GM23248 (cell line): ENCODE measurements at regions not wholly inside any gene's neighbourhood (a gene's known extent, or its start where the extent isn't known, plus 50 kb on each side); places are given as distances from the start of the nearest gene placed in this dataset.

Experiments used
- DNase-seq: peaks from one replicate; pipeline ENCODE4 v3.0.0-alpha.2; 2015
- H2AFZ ChIP-seq: fragments of 200-600 bp; sonication (generic); 2 replicates; pipeline ENCODE4 v1.6.1; 2016; ENCODE audit warnings: antibody characterized with exemption
- H3F3A ChIP-seq: fragments of 200-600 bp; sonication (generic); 2 replicates; pipeline ENCODE4 v1.6.1; 2016; ENCODE audit warnings: mild to moderate bottlenecking, antibody characterized with exemption, mixed run types; ENCODE audit not compliant: insufficient read depth
- H3K27ac ChIP-seq: fragments of 200-600 bp; sonication (generic); 2 replicates; pipeline ENCODE4 v1.5.1; 2016; ENCODE audit warnings: mild to moderate bottlenecking
- H3K27me3 ChIP-seq: fragments of 200-600 bp; sonication (generic); replicated peaks from 2 replicates; pipeline ENCODE4 v1.6.1; 2016; ENCODE audit warnings: mild to moderate bottlenecking; ENCODE audit not compliant: insufficient read depth
- H3K36me3 ChIP-seq: fragments of 200-600 bp; sonication (generic); 2 replicates; pipeline ENCODE4 v1.6.1; 2016; ENCODE audit warnings: low read depth, mild to moderate bottlenecking
- H3K4me1 ChIP-seq: fragments of 200-600 bp; sonication (generic); 2 replicates; pipeline ENCODE4 v1.6.1; 2016; ENCODE audit warnings: mild to moderate bottlenecking; ENCODE audit not compliant: insufficient read depth
- H3K4me2 ChIP-seq: fragments of 200-600 bp; sonication (generic); one replicate; pipeline ENCODE4 v1.6.1; 2016; ENCODE audit warnings: mild to moderate bottlenecking; ENCODE audit not compliant: unreplicated experiment
- H3K4me3 ChIP-seq: fragments of 200-600 bp; sonication (generic); 2 replicates; pipeline ENCODE4 v1.5.1; 2016; ENCODE audit warnings: mild to moderate bottlenecking
- H3K79me2 ChIP-seq: fragments of 200-600 bp; sonication (generic); 2 replicates; pipeline ENCODE4 v1.6.1; 2016; ENCODE audit warnings: mild to moderate bottlenecking; ENCODE audit not compliant: insufficient read depth
- H3K9ac ChIP-seq: fragments of 200-600 bp; sonication (generic); 2 replicates; pipeline ENCODE4 v1.6.1; 2016; ENCODE audit warnings: mild to moderate bottlenecking
- H3K9me2 ChIP-seq: fragments of 200-600 bp; sonication (generic); 2 replicates; pipeline ENCODE4 v1.6.1; 2016; ENCODE audit warnings: mixed run types, mild to moderate bottlenecking, moderate library complexity; ENCODE audit not compliant: insufficient read depth
- H3K9me3 ChIP-seq: fragments of 200-600 bp; sonication (generic); one replicate; pipeline ENCODE4 v1.6.1; 2017; ENCODE audit warnings: low read depth
- H4K20me1 ChIP-seq: fragments of 200-600 bp; sonication (generic); 2 replicates; pipeline ENCODE4 v1.6.0; 2016; ENCODE audit not compliant: insufficient read depth
- EZH2 ChIP-seq: fragments of 200-600 bp; sonication (generic); IDR thresholded peaks from 2 replicates; pipeline ENCODE4 v1.6.1; 2018; ENCODE audit warnings: antibody characterized with exemption, mild to moderate bottlenecking; ENCODE audit not compliant: insufficient read depth, poor library complexity, severe bottlenecking
- EZH2phosphoT487 ChIP-seq: fragments of 200-600 bp; sonication (generic); IDR thresholded peaks from 2 replicates; pipeline ENCODE4 v1.6.1; 2018; ENCODE audit warnings: antibody characterized with exemption, moderate library complexity, mild to moderate bottlenecking, low read depth; ENCODE audit not compliant: insufficient read depth
- WGBS, 2 experiments: methylation state at CpG; one replicate each; pipeline ENCODE4 v1.1.6; 2015 to 2017; ENCODE audit warnings: low lambda C conversion rate in 2 of 2, low coverage in 1 of 2; ENCODE audit errors: missing lambda C conversion rate in 2 of 2; 5-methylcytosine and 5-hydroxymethylcytosine counted together
- in situ Hi-C: fragments of 300-500 bp; cut with MboI; formaldehyde crosslinking; loops from 2 replicates; pipeline ENCODE4 v1.15.0; 2020

DNA sequence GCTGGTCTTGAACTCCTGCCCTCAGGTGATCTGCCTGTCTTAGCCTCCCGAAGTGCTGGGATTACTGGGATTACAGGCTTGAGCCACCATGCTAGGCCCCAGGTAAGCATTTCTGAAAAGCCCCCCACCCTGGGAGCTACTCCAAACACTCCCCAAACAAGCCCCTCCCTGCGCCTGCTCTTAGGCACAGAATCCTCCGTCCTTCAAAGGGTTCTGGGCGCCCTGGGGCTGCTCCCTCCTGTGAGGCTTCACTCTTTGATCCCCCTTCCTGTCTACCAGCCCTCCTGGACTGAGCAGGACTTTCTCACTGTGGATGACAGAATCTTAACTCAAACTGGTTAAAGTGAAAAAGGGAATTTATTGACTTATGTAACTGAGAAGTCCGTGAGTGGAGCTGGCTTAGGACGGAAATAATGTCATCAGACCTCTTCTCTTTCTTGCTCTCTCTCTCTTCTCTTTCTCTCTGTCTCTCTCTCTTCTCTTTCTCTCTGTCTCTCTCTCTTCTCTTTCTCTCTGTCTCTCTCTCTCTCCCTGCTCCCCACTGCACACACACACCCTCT, 66.9 kb upstream of the CLMN start:
- Histone ChIP-seq H2AFZ (no peak overlapping the region), H3K4me3 (no peak overlapping the region), H3K27me3 (no peaks in the 10 kb centered on the region), H3K79me2 (no peaks in the 10 kb centered on the region), H3K36me3 (no peaks in the 10 kb centered on the region), H3K4me1 (no peaks in the 10 kb centered on the region), H3F3A (0 out of 2 replicates have a peak, but pooled peaks cover 7% of the 10 kb centered on the region), H3K9ac (no peak overlapping the region), H4K20me1 (no peaks in the 10 kb centered on the region), H3K27ac (no peak overlapping the region), H3K9me2 (no peaks in the 10 kb centered on the region), H3K4me2 (no peak overlapping the region), H3K9me3 (no peaks in the 10 kb centered on the region)
- TF ChIP-seq EZH2phosphoT487 = no peak
- TF ChIP-seq EZH2 = no peak
- in situ Hi-C loops = no loop called here
- DNase-seq = no peak
- 46 to 52% methylated on average over 6 of the region's 6 CpGs for WGBS, 2 experiments

DNA sequence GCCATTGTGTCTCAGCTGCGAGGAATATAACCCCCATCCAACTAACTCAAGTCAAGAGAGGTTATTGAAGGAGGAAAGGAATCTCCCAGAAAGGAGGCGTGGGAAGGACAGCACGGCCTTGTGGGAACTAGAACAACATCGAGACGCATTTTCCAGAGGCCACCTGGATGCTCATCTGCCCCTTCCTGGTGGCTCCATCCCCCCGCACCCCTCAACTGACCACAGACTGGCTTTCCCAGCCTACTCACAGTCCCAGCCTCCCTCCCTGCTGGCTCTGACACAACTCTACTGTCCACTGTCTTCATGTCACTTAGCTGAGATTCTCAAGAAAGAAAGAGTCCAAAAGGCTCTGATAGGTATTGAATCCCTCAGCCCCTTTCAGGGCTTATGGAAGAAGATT, 66.0 kb upstream of the CLMN start:
- WGBS, 2 experiments = 89 to 96% methylated on average over 6 of the region's 6 CpGs
- in situ Hi-C loops = no loop called here
- no peak for DNase-seq

GRCh38 chr14:95382747-95383146, 63.0 kb upstream of the CLMN start:
- H3K9ac ChIP-seq = no peak overlapping the region
- 55 to 68% methylated on average over 3 of the region's 3 CpGs for WGBS, 2 experiments
- no peaks in the 10 kb centered on the region for H3K79me2 ChIP-seq
- no peaks in the 10 kb centered on the region for H3K9me2 ChIP-seq
- no peak overlapping the region for H2AFZ ChIP-seq
- H3F3A ChIP-seq = no peaks in the 10 kb centered on the region
- no peak overlapping the region for H3K27ac ChIP-seq
- no peaks in the 10 kb centered on the region for H3K4me1 ChIP-seq
- H3K36me3 ChIP-seq = no peaks in the 10 kb centered on the region
- no peak for DNase-seq
- H3K9me3 ChIP-seq = no peaks in the 10 kb centered on the region
- in situ Hi-C loops = no loop called here
- no peak overlapping the region for H3K4me3 ChIP-seq
- TF ChIP-seq EZH2phosphoT487 (no peak), EZH2 (no peak)
- H4K20me1 ChIP-seq = no peaks in the 10 kb centered on the region
- no peak overlapping the region for H3K4me2 ChIP-seq
- H3K27me3 ChIP-seq = no peaks in the 10 kb centered on the region; the same call in 1 of the 2 replicates

More for the DNA sequence above, 66.0 kb upstream of the CLMN start:
- H3K9ac ChIP-seq = no peak overlapping the region
- TF ChIP-seq EZH2 (no peak), EZH2phosphoT487 (no peak)
- no peaks in the 10 kb centered on the region for H3K9me3 ChIP-seq
- H3K9me2 ChIP-seq = no peaks in the 10 kb centered on the region
- H3K36me3 ChIP-seq = no peaks in the 10 kb centered on the region
- H3F3A ChIP-seq = 0 out of 2 replicates have a peak, but pooled peaks cover 2% of the 10 kb centered on the region
- H3K4me2 ChIP-seq = no peak overlapping the region
- no peak overlapping the region for H3K27ac ChIP-seq
- H3K4me3 ChIP-seq = no peak overlapping the region
- H2AFZ ChIP-seq = no peak overlapping the region
- H3K4me1 ChIP-seq = no peaks in the 10 kb centered on the region
- no peaks in the 10 kb centered on the region for H3K79me2 ChIP-seq
- no peaks in the 10 kb centered on the region for H4K20me1 ChIP-seq
- H3K27me3 ChIP-seq = no peaks in the 10 kb centered on the region

GRCh38 chr14:95381726-95382125, 62.0 kb upstream of the CLMN start:
- Histone ChIP-seq H3K79me2 (no peaks in the 10 kb centered on the region), H2AFZ (no peak overlapping the region), H4K20me1 (no peaks in the 10 kb centered on the region), H3K36me3 (no peaks in the 10 kb centered on the region), H3K9me2 (no peaks in the 10 kb centered on the region), H3K27ac (no peak overlapping the region), H3K4me1 (no peaks in the 10 kb centered on the region), H3K4me2 (no peak overlapping the region), H3K27me3 (no peaks in the 10 kb centered on the region; the same call in 1 of the 2 replicates), H3K9me3 (no peaks in the 10 kb centered on the region), H3K4me3 (no peak overlapping the region), H3F3A (no peaks in the 10 kb centered on the region), H3K9ac (no peak overlapping the region)
- in situ Hi-C loops = no loop called here
- DNase-seq = no peak
- TF ChIP-seq EZH2phosphoT487 (no peak), EZH2 (no peak)
- 15 to 24% methylated on average over 4 of the region's 4 CpGs for WGBS, 2 experiments
